CD14-positive monocyte (primary cell): ENCODE measurements at regions not wholly inside any gene's neighbourhood (a gene's known extent, or its start where the extent isn't known, plus 50 kb on each side); places are given as distances from the start of the nearest gene placed in this dataset.
A peak's percentile ranks its signal among the peaks of the same experiment; 100 is the strongest.

Experiments
- DNase-seq, 3 donors: peaks; one replicate each; pipeline ENCODE4 v3.0.0-alpha.2; 2011 to 2022
- H2AFZ ChIP-seq: 2 replicates; pipeline ENCODE4 v1.6.0; 2012; ENCODE audit warnings: mild to moderate bottlenecking, low read depth, low read length, inconsistent platforms; ENCODE audit not compliant: insufficient read depth, poor library complexity, severe bottlenecking
- H3K27ac ChIP-seq, 2 donors: 1 replicate in 1 of 2; 2 replicates in 1 of 2; pipeline ENCODE4 v1.5.1; 2012 to 2013; ENCODE audit warnings: low read length in 2 of 2, control low read depth in 1 of 2, inconsistent platforms in 1 of 2, low read depth in 1 of 2, mild to moderate bottlenecking in 1 of 2
- H3K27me3 ChIP-seq, 2 donors: one replicate each; pipeline versions ENCODE4 v1.6.0 to v1.6.1; 2011 to 2013; ENCODE audit warnings: low read length in 2 of 2; ENCODE audit not compliant: control insufficient read depth in 2 of 2, insufficient read depth in 2 of 2
- H3K36me3 ChIP-seq, 2 donors: replicated peaks in 1 of 2; 1 replicate in 1 of 2; 2 replicates in 1 of 2; pipeline versions ENCODE4 v1.5.1 to v1.6.1; 2012 to 2013; ENCODE audit warnings: low read length in 2 of 2, control low read depth in 1 of 2, inconsistent platforms in 1 of 2, mild to moderate bottlenecking in 1 of 2; ENCODE audit not compliant: insufficient read depth in 2 of 2, control insufficient read depth in 1 of 2
- H3K4me1 ChIP-seq, 2 donors: 1 replicate in 1 of 2; 2 replicates in 1 of 2; pipeline versions ENCODE4 v1.5.1 to v1.6.1; 2012 to 2013; ENCODE audit warnings: low read length in 2 of 2, control low read depth in 1 of 2, inconsistent platforms in 1 of 2, mild to moderate bottlenecking in 1 of 2, moderate library complexity in 1 of 2; ENCODE audit not compliant: insufficient read depth in 2 of 2, control insufficient read depth in 1 of 2
- H3K4me2 ChIP-seq: replicated peaks from 2 replicates; pipeline ENCODE3; 2012; ENCODE audit warnings: low read length, moderate library complexity, mild to moderate bottlenecking; ENCODE audit not compliant: poor library complexity, severe bottlenecking; ENCODE audit errors: extremely low read depth
- H3K4me3 ChIP-seq, 3 experiments: fragments of 200-600 bp in 1 of 3; sonication (generic) in 1 of 3; replicated peaks in 1 of 3; 1 replicate in 2 of 3; 2 replicates in 1 of 3; pipeline ENCODE4 v1.5.1; 2011 to 2013; ENCODE audit warnings: low read length in 3 of 3, mild to moderate bottlenecking in 3 of 3, control low read depth in 2 of 3, low read depth in 2 of 3, inconsistent platforms in 1 of 3, moderate library complexity in 1 of 3
- H3K79me2 ChIP-seq: 2 replicates; pipeline ENCODE4 v1.6.0; 2012; ENCODE audit warnings: mild to moderate bottlenecking, control low read depth, inconsistent platforms, low read length, moderate library complexity; ENCODE audit not compliant: insufficient read depth
- H3K9ac ChIP-seq: 2 replicates; pipeline ENCODE4 v1.6.0; 2017; ENCODE audit warnings: low read length, mild to moderate bottlenecking; ENCODE audit not compliant: insufficient read depth, poor library complexity, severe bottlenecking
- H3K9me3 ChIP-seq, 2 donors: replicated peaks in 1 of 2; 1 replicate in 1 of 2; 2 replicates in 1 of 2; pipeline versions ENCODE4 v1.5.1 to v1.6.1; 2012 to 2013; ENCODE audit warnings: low read length in 2 of 2, control low read depth in 1 of 2; ENCODE audit not compliant: control insufficient read depth in 1 of 2, insufficient read depth in 1 of 2
- H4K20me1 ChIP-seq: 2 replicates; pipeline ENCODE4 v1.6.0; 2012; ENCODE audit warnings: mild to moderate bottlenecking, low read length, control low read depth, moderate library complexity; ENCODE audit not compliant: insufficient read depth
- H3K27ac Mint-ChIP-seq, 7 donors: one replicate each; pipeline ENCODE4 v1.8.0; 2020; ENCODE audit warnings: mild to moderate bottlenecking in 7 of 7, mixed read lengths in 7 of 7, moderate library complexity in 6 of 7, inconsistent platforms in 2 of 7
- H3K27me3 Mint-ChIP-seq, 3 donors: one replicate each; pipeline ENCODE4 v1.8.0; 2021 to 2022; ENCODE audit warnings: low read depth in 3 of 3, mild to moderate bottlenecking in 3 of 3, mixed read lengths in 3 of 3, moderate library complexity in 3 of 3, inconsistent platforms in 1 of 3
- H3K36me3 Mint-ChIP-seq, 2 donors: one replicate each; pipeline ENCODE4 v1.8.0; 2020; ENCODE audit warnings: mixed read lengths in 2 of 2, inconsistent platforms in 1 of 2, mild to moderate bottlenecking in 1 of 2
- H3K4me1 Mint-ChIP-seq: one replicate; pipeline ENCODE4 v1.8.0; 2020; ENCODE audit warnings: mild to moderate bottlenecking, mixed read lengths
- H3K4me3 Mint-ChIP-seq, 2 donors: one replicate each; pipeline ENCODE4 v1.8.0; 2020; ENCODE audit warnings: mild to moderate bottlenecking in 2 of 2, mixed read lengths in 2 of 2, moderate library complexity in 1 of 2
- H3K9me3 Mint-ChIP-seq, 7 donors: one replicate each; pipeline ENCODE4 v1.8.0; 2020 to 2022; ENCODE audit warnings: mixed read lengths in 7 of 7, mild to moderate bottlenecking in 6 of 7, moderate library complexity in 6 of 7, inconsistent platforms in 2 of 7
- CTCF ChIP-seq: fragments of 200-600 bp; IDR thresholded peaks from one replicate; pipeline ENCODE4 v1.8.0; 2022; ENCODE audit warnings: antibody characterized with exemption, mild to moderate bottlenecking
- WGBS: methylation state at CpG from one replicate; pipeline ENCODE4 v1.1.5; 2013; ENCODE audit warnings: missing lambda C conversion rate; ENCODE audit not compliant: insufficient coverage; 5-methylcytosine and 5-hydroxymethylcytosine counted together
- intact Hi-C, 2 donors: fragments of 100-400 bp; cut with micrococcal nuclease; formaldehyde crosslinking; loops; one replicate each; pipeline versions ENCODE4 v1.15.0 to v1.15.1; 2023

DNA sequence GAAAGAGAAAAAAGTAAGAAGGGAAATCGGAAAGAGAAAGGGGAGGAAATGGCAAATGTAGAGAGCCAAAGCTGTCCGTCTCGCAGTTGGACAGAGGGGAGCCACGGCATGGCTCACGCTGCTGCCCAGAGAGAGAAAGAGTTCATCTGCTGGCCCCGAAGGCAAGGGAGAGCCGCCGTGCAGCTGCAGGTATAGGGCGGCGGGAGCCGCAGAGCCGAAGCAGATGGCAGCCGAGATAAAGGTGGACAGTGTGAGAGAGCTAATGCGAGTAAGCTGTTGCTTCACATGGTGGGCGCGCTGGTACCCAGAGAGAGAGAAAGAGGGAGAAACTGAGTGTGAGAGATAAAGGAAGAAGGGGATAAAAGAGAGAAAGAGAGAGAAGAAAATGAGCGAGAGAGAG is 188.4 kb upstream of the PPP1R26 start:
- H3K36me3 ChIP-seq, result no peaks in the 10 kb centered on the region
- no peaks in the 10 kb centered on the region for H4K20me1 ChIP-seq
- H3K4me1 ChIP-seq, result no peaks in the 10 kb centered on the region
- Mint-ChIP-seq H3K4me3 (no peak overlapping the region), H3K4me1 (no peaks in the 10 kb centered on the region), H3K9me3 (peaks cover 1 to 10% (median 6%) of the 10 kb centered on the region in 7 donors), H3K36me3 (no peaks in the 10 kb centered on the region), H3K27me3 (peaks cover 4 to 18% (median 16%) of the 10 kb centered on the region in 3 donors), H3K27ac (peak overlapping the region in 1 of 7 donors; percentile 18)
- no peak overlapping the region for H3K4me3 ChIP-seq
- no peak for TF ChIP-seq CTCF
- no peak overlapping the region for H2AFZ ChIP-seq
- no peak overlapping the region for H3K27ac ChIP-seq
- H3K79me2 ChIP-seq, result no peaks in the 10 kb centered on the region
- 78% methylated on average over 17 of the region's 17 CpGs for WGBS
- no peak overlapping the region for H3K4me2 ChIP-seq
- DNase-seq, result no peak
- no peak overlapping the region for H3K9ac ChIP-seq
- intact Hi-C loops, result no loop called here
- no peaks in the 10 kb centered on the region for H3K27me3 ChIP-seq
- H3K9me3 ChIP-seq, result peaks cover 0 to 5% of the 10 kb centered on the region in 2 donors

- intact Hi-C loops, result no loop called here
- H4K20me1 ChIP-seq, result no peaks in the 10 kb centered on the region
- H3K36me3 ChIP-seq, result no peaks in the 10 kb centered on the region
- peaks cover 3 to 23% (median 17%) of the 10 kb centered on the region in 3 donors for H3K27me3 Mint-ChIP-seq
- H3K27ac Mint-ChIP-seq, result no peak overlapping the region
- H3K9me3 Mint-ChIP-seq, result peaks cover 0 to 2% (median 0%) of the 10 kb centered on the region in 7 donors
- H3K4me1 Mint-ChIP-seq, result no peaks in the 10 kb centered on the region
- H3K27me3 ChIP-seq, result no peaks in the 10 kb centered on the region
- no peaks in the 10 kb centered on the region for H3K79me2 ChIP-seq
- no peaks in the 10 kb centered on the region for H3K4me1 ChIP-seq
- DNase-seq, result no peak
- no peaks in the 10 kb centered on the region for H3K36me3 Mint-ChIP-seq
- no peak overlapping the region for H3K4me2 ChIP-seq
- 79% methylated on average over 2 of the region's 11 CpGs for WGBS
- H3K27ac ChIP-seq, result no peak overlapping the region
- H2AFZ ChIP-seq, result no peak overlapping the region
- no peak for TF ChIP-seq CTCF
- H3K9me3 ChIP-seq, result no peaks in the 10 kb centered on the region
- H3K4me3 Mint-ChIP-seq, result no peak overlapping the region
- no peak overlapping the region for H3K4me3 ChIP-seq
- H3K9ac ChIP-seq, result no peak overlapping the region
These were observed 184.7 kb upstream of the PPP1R26 start for GRCh38 chr9:135294836-135295235.
